Stimulated activated CD8-positive, alpha-beta memory T cell treated with anti-CD3 and anti-CD28 coated beads, Interleukin-2, amount 100 ng/mL, for 48 hours (primary cell): ENCODE measurements at regions not wholly inside any gene's neighbourhood (a gene's known extent, or its start where the extent isn't known, plus 50 kb on each side); places are given as distances from the start of the nearest gene placed in this dataset.

ENCODE experiments used
- DNase-seq, 2 donors: peaks; one replicate each; pipeline ENCODE4 v3.0.0-alpha.2; 2020; ENCODE audit warnings: low read depth in 2 of 2

DNA sequence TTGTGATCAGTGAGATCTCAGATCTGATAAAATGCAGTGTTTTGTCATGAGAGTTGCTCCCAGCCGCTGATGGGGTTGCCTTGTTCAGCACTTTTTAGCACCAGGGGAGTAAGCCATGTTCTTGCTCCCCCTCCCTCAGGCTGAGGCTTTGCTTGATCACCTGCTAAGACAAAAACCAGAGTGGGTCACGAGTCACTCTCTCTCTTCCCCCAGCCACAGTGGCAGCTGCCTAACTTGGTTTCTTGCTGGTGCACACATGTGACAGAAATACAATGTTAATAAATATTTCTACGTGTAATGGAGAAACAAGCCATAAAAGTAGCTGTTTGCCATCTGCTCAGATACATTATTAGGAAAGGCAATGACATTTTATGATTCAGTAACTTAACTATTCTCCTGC lies 212.4 kb upstream of the DMRT1 start:
- DNase-seq, result no peak

DNA sequence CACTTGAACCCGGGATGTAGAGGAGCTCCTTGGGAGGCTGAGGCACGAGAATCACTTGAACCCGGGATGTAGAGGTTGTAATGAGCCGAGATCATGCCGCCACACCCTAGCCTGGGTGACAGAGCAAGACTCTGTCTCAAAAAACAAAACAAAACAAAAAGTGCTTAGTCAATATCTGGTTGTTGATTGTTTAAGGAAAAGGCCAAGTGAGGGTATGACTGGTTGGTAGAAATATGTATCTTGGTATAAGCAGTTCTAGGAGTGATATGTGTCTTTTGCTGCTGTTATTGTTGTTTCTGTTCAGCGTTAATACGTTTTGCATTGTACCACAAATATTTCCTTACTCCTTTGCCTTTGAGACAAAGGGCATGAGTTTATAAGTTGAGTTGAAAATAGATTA lies 210.7 kb upstream of the DMRT1 start:
- no peak for DNase-seq

DNA sequence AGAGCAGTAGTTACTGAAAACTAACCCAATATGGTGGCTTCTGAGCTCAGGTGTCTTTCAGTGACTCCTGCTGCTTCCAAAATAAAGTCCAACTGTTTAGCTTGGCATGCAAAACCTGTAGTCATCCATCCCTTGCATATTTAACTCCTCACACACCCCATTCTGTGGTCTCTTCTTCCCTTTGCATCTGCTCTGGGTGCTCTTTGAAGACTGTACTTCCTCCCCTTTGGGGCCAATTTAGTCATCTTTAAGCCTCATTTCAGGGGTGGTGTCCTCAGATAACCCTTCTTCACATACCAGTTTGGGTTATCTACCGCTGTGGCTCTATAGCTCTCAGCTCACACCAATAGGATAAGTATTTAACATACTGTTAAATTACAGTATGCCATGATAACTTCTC lies 209.9 kb upstream of the DMRT1 start:
- no peak for DNase-seq

DNA sequence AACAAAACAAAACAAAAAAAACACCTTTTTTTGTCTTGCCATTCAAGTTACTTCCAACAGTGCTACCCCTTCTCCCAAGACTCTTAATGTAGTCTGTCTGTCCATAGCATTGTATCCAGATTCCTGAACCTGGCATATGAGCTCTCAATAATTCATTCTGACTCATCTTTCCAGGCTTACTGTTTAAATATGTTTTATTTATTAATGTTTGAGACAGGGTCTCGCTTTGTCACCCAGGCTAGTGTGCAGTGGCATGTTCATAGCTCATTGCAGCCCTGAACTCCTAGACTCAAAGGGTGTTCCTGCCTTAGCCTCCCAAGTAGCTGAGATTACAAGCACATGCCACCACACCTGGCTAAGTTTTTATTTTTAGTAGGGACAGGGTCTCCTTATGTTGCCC lies 208.0 kb upstream of the DMRT1 start:
- DNase-seq, result no peak

DNA sequence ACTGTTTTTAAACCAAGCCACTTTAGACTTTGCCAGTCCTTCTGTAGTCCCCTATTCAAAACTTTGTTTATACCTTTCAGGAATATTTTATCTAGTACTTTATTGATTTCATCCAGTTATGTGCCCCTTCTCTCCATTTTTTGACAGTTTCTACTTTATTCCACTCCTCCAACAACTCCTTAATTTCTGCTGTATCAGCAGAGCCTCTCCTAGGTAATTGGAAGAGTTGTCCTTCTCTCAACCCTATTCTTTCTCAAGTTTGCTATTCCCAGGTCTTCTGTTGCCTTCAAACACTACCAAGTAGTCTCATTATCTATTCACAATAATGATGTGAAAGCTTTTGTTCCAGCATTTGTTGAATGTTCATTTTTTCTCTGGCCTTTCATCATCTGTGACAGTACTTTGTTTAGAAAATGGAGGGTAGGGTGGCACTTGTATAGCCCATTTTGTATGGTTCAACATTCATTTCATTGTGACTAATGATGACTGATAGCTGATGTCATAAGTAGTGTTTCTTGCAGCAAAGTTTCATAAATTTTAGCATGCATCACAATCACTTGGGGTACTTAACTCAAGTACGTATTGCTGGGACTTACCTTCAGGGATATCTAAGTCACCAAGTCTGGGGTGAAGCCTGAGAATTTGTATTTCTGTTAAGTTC lies 204.4 kb upstream of the DMRT1 start:
- DNase-seq, result no peak

DNA sequence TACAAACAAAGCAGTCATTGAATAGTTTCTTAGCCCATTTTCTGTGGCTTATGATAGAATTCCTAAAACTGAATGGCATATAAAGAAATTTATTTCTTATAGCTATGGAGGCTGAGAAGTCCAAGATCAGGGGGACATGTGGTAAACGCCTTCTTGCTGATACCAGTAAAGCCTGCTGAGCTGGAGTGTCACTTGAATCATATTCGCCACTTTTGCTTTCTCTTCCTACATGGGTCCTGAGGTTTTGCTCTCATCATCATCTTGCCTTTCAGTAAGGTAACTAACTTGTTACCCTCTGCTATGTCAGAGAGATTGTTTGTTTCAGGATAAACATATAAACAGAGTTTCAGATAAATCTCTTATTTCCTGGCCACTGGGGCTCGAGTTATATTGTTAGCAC lies 203.3 kb upstream of the DMRT1 start:
- DNase-seq, result no peak

DNA sequence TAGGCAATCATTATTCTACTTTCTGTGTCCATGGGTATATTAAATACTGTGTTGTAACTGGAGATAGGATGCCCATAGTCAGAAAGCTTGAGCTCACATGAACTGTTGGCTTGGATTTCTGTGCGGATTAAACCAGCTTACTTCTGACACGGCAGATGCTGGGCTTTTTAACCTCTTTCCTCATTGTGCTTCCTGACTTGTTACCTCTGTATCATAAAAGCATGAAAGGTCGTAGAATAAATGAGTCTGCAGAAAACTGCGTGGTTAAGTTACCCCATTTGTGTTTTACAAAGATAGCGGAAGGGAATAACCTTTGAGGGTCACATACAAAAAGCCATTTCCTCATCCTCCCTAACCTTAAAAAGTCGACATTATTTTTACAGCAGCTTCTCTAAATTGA lies 199.5 kb upstream of the DMRT1 start:
- DNase-seq, result no peak

DNA sequence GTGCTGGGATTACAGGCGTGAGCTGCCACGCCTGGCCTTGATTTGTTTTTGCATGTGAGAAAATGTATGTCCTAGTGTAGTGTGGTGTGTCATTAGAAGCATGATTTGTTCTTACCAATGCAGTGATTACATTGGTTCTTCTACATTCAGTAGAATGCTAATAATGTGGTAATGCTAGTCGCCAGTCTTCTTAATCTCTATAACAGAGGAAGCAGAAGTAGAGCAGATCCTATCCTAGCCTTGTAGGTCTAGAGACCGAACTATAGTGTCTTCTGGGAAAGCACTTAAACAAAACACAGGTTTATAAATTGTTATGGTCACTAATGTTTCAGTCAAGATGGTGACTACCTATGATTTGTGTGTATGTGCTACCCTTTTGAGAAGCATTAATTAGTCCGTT lies 197.5 kb upstream of the DMRT1 start:
- DNase-seq, result no peak

DNA sequence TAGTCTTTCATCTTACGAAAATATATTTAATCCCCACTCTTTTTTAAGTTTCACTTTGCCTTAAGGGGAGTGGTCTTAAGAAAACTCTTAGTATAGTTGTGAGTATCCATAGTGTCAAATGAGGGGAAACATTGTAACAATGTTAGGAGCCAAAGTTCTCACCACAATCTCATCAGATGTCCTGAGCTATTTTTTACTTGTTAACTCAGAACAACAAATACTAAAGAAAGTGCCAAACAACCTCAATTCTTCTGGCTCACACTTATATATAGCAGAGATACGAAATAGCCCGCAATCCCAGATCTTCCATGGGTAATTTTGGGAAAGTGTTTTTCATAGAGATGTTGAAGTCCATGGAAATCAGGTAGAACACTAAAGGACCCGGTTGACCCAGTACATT lies 194.0 kb upstream of the DMRT1 start:
- no peak for DNase-seq

DNA sequence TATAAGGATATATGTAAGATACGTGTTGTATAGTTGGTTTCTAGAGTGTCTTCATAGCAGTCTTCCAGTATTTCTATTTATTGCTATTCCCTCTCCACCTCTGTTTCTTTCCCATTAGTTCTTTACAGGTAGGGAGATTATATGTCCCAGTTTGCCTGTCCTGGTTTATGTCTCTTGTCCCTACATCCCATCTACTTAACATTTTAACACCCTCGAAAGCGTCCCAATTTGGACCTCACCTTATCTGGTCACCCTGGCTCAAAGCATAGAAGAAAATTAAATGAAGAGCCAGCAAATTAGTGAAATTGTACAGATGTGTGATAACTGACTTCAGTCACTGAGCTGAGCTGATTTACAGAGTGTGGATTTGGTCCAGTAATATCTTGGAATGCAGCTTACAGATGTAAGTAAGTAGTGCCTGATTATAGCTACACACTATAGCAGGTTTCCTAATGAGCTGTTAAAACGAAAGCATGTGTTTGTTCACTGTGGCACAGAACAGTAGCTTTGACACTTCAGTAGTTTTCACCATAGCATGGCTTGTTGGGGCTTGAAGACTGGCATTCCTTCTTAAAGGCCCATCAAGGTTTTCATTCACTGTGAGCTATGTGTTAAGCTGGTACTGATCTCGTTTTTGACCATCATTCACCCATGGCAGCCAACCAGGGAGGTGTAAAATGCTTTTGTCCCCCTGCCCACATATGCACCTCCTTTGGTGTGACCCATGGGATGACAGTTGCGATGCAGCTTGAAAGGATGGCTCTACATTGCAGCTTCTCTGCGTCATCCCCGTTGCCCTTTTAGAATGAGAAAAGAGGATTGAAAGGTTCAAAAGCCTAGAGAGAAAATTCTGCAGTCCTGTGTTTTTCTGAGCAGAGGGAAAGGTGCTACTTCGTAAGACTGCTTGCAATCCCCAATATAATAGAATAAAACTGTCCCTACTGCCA lies 192.1 kb upstream of the DMRT1 start:
- no peak for DNase-seq

DNA sequence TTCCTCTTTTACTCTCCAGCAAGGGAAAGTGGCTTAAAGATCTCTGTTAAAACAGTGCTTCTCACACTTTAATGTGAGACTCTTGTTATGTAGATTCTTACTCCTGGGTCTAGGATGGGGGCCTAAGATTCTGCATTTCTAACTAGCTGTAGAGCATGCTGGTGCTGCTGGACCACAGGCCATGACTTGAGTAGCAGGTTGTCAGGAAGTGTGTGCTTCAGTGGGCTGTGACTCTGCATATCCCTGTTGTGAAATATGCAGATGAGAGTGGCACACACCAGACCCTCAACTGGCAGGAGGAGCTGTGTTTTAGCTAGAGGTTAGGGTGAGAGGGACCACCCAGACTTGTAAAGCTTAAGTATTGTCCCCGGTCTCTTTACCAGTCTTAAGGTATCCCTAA lies 191.1 kb upstream of the DMRT1 start:
- DNase-seq, result no peak

DNA sequence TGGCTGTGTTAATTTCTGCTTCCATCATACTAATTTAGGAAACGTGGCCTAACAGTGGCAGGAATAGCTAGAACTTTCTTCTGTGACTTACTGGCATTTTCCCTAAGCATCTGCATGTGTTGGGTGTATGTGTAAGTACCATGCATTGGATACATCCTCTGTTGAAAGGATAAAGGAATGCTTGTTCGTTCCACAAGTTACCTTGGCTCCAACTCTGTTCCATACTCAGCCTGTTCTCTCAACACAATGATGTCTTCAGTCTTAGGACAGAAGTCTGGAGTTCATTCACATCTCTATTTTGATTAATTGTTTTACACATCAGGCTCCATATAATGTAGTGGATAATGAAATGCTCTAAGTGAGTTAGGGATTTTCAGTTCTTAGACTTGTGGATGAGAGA lies 190.1 kb upstream of the DMRT1 start:
- no peak for DNase-seq

DNA sequence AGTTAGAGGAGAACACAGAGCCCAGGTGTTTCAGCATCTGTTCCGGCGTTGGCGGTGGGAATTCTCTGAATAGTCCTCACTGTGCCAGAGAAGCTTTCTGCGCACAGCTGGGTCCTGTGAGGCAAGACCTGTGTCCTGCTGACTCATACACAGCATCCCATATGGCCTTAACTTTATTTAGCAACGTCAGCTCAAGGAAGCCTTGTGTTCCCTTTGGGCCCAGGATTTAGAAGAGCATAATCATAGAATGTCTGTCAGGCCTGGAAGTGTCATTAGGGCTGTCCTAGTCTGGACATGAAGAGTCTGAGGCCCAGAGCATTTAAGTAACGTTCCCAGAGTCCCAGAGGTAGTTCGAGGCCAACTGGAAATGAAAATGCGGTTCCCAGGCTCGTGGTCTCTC lies 188.6 kb upstream of the DMRT1 start:
- DNase-seq, result no peak

DNA sequence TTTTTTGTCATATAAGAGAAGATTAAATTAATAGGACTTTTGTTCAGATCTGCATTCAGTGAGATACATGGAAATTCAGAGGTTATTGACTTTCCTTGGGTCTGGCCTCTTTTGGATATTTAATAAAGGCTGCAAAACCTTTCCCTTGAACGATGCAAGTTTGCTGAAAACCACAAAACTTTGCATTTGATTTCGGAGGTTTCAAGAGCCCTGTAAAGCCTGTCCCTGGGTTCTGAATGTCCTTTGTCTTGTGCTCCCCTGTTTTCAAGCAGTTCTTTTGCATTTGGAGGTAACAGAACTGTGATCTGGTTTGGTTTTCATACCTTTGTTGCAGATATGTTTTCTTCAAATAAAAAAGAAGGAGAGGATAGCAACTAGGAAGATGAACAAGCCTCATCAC lies 188.1 kb upstream of the DMRT1 start:
- DNase-seq, result no peak

DNA sequence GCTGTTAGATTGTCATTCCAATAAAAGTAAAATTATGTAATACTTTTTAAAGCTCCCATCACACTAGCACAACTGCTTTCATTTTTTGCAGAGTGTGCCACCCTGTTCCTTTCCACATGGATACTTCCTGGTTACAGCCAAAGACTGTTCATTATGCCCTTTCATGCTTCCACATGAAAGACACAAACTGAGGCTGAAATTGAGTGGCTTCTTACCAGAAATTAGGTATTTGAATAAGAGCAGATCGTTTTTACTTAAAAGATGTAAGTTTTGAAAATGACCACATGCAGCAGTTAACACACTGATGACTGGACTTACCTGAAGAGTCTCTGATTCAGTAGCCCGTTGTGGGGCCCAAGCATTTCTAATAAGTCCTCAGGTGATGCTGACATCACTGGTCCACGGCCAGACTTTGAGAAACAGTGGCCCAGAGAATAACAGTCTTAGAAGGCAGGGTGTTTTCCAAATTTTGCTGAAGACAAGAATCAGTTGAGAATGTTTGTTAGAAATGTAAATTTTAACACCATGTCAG lies 187.6 kb upstream of the DMRT1 start:
- DNase-seq, result no peak

DNA sequence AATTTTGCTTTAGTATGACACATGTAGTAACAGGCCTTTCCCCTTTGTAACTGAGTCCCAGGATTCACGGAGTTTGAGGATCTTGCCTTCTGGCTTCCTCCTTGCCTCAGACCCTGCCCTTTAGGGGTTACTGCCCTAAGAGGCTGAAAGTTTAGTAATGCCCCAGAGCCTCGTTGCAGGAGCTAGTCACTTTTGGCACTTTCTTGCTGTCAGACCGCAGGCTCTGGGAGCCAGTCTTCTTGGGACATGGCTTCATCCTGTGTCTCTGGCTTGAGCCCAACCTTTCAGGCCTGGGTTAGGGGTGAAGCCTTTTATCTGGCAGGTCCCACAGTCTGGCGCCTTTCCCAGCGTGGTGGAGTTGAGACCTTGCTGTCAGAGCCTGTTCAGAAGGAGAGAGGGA lies 185.6 kb upstream of the DMRT1 start:
- no peak for DNase-seq

DNA sequence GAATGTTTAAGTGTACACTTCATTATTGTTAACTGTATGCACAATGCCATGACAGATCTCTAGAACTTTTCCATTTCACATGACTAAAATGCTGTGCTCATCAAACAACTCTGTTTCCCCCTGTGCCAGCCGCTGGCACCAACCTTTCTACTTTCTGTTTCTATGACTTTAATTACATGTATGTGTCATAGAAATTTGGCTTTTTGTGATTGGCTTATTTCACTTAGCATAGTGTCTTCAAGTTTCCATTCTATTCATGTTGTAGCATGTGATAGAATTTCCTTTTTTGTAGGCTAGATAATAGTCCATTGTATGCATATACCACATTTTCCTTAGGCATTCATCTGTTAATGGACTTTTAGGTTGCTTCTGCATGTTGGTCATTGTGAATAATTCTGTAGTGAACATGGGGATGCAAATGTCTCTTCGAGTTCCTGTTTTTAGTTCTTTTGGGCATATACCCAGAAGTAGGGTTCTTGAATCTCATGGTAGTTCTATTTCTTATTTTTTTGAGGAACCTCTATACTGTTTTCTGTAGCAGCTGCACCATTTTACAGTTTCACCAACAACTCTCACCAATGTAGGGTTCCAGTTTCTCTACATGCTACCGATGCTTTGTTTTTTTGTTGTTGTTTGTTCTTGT lies 184.4 kb upstream of the DMRT1 start:
- no peak for DNase-seq

DNA sequence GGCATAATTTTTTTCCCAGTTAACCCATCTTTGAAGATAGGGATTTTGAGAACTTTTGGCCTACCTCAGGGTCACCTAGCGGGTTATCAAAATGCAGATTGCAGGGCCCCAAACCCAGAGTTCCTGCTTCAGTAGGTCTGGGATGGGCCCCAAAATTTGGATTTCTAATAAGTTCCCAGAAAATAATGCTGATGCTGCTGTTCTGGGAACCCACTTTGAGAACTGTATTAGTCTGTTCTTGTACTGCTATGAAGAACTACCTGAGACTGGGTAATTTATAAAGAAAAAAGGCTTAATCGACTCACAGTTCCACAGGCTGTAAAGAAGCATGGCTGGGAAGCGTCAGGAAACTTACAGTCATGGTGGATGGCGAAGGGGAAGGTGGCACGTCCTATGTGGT lies 182.2 kb upstream of the DMRT1 start:
- DNase-seq, result no peak

DNA sequence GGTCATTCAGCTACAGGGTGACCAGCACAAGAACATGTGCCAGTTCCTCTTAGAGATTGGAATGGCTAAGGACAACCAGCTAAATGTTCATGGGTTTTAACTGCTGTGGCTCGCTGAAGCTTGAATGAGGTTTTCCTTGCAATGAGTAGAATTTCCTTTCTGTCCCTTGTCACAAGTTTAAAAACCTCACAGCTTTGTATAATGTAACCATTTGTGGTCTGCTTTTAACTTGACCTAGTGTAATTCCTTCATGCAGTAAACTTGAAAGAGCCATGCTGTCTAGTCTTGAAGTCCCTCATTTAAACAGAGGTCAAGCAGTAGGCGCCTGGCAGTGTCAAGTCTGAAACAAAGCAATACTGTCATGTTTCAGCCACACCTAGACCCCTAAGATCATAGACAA lies 181.3 kb upstream of the DMRT1 start:
- no peak for DNase-seq

DNA sequence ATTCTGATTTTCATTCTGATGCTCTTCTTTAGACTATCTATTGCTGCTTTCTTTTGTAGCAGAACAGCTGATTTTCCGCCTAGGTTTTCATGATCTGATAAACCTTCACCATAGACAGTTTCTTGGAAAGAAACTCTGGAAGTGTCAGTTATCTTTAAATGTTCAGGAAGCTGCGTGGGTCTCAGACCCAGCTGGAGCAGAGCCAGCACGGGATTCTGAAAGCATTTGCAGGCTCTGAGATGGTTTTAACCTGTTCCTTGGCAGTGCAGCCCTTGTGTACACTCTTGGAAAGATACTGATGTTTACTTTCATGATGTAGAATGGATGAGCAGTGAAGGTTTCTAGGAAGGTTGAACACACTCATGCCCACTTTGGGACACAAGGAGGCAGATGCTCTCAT lies 178.0 kb upstream of the DMRT1 start:
- no peak for DNase-seq

DNA sequence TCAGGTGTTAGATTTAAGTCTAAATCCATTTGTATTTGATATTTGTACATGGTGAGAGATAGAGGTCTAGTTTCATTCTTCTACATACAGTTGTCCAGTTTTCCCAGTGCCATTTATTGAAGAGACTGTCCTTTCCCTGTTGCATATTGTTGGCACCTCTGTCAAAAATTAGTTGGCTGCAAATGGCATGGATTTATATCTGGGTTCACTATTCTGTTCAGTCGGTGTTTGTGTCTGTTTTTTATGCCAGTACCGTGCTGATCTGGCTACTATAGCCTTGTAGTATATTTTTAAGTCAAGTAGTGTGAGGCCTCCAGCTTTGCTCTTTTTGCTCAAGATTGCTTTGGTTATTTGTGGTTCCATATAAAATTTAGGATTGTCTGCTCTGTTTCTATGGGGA lies 176.2 kb upstream of the DMRT1 start:
- no peak for DNase-seq

DNA sequence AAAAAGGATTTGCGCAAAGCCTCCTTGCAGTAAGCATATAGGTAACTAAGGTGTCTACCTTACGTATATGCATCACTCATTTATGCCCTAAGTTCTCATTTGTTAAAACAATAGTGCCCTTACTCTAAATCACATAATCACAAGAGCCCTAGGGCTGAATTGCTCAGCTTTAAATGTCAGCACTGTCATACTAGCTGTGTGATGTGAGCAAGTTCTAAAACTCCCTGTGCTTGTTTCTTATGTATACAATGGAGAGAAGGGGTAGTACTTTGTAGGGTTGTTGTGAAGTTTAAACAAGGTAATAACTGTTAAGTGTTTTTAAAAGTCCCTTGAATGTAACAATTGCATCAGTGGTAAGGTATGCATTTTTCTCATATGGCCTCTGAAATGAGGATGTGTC lies 169.5 kb upstream of the DMRT1 start:
- DNase-seq, result no peak

DNA sequence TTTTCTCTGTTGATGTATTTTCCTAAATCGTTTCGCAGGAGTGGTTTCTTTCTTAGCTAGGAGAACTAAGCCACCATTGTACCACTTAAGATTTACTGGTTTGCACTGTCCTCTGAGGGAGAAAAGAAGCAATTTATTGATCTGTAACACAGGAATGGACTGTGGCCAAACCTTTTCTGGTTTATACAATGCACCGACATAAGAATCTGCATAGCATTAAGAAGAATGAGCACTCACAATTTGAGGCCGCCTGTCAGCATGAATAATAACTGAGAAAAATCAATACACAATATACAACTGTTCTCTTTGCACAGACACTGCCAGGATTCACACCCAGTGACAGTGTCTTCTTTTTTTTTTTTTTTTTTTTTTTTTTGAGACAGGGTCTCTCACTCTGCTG lies 168.6 kb upstream of the DMRT1 start:
- DNase-seq, result no peak
